GM19351 (cell line): ENCODE measurements at regions not wholly inside any gene's neighbourhood (a gene's known extent, or its start where the extent isn't known, plus 50 kb on each side); places are given as distances from the start of the nearest gene placed in this dataset.

Experiments
- ATAC-seq: cut with Tn5 transposase; IDR thresholded peaks from one replicate; pipeline ENCODE4 v1.9.1; 2021; ENCODE audit warnings: mild to moderate bottlenecking, moderate library complexity; ENCODE audit not compliant: unreplicated experiment

GRCh38 chr13:40026741-40027140, 371.3 kb downstream of the COG6 start:
- peak; percentile 32 for ATAC-seq

GRCh38 chr13:40028446-40028845, 373.0 kb downstream of the COG6 start:
- no peak for ATAC-seq

- ATAC-seq, result no peak
These were observed 375.6 kb downstream of the COG6 start for GRCh38 chr13:40031031-40031430.

DNA sequence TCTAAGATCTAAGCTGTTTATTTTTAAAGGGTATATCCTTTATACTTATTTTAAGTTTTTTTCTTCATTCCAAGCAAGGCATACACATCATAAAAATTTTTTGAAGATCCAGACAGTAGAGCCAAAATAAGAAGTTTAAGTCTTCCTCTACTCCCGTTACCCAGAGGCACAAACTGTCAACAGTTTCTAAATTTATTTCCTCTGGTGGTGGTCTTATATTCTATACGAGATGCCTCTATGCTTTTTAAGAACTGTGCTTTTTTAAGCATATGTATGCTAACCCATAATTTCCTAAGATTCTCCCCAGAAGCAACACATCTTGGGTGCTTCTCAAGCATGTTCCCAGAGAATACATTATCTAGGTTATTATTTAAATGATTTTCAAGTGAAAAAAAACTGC, 383.6 kb downstream of the COG6 start:
- no peak for ATAC-seq

- ATAC-seq, result no peak
These were observed 387.5 kb downstream of the COG6 start for GRCh38 chr13:40042991-40043390.

- ATAC-seq, result no peak
These were observed 388.3 kb downstream of the COG6 start for GRCh38 chr13:40043764-40044163.

GRCh38 chr13:40047322-40047771, 391.9 kb downstream of the COG6 start:
- peak; percentile 96 for ATAC-seq

GRCh38 chr13:40048551-40048950, 393.1 kb downstream of the COG6 start:
- no peak for ATAC-seq

GRCh38 chr13:40052954-40053353, 397.5 kb downstream of the COG6 start:
- no peak for ATAC-seq

GRCh38 chr13:40053401-40053800, 397.9 kb downstream of the COG6 start:
- no peak for ATAC-seq

GRCh38 chr13:40054422-40054821, 399.0 kb downstream of the COG6 start:
- ATAC-seq, result peak; percentile 53

GRCh38 chr13:40056898-40057619, 401.6 kb downstream of the COG6 start:
- no peak for ATAC-seq

DNA sequence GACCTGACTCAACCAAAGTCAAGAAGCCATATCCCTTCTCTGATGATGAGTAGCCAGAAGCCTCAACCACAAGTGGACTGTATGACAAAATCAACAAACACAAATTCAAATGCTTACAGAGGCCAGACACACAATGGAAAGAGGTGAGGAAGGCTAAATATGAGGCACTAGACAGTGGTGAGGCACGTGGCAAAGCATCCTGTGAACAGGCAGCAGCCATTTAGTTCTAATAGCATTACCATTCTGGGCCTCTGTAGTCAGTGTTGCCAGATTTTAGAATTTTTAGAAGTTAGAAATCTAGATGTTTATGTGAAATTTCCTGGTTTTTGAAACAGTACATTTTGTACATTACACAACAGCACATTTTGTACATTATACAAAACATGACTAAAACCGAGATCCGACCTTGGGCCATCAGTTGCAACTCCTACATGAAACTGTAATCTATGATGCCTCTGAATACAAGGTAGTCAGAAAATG, 403.3 kb downstream of the COG6 start:
- ATAC-seq, result no peak

- peak; percentile 31 for ATAC-seq
These were observed 404.2 kb downstream of the COG6 start for GRCh38 chr13:40059540-40060232.

- ATAC-seq, result peak; percentile 81
These were observed 405.0 kb downstream of the COG6 start for GRCh38 chr13:40060296-40061007.

- no peak for ATAC-seq
These were observed 406.3 kb downstream of the COG6 start for GRCh38 chr13:40061466-40062450.

DNA sequence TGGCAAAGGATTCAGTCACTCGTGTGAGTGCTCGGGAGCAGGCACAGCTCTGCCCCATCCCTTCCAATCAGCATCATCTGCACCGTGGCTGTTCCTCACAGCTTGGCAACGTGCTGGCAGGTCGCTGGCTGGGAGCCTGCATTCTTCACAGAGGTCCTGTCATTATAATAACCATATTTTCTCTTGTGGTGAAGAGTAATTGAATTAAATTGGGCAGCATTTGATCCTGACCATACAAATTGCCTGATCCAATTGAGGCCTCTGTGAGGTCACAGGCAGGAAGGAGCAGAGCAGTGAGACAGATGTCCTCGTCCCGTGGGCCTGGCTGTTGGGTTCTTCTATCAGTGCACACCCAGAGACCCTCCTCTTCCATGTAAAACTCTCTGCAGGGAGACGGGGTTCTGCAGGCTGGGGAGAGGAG, 407.8 kb downstream of the COG6 start:
- no peak for ATAC-seq

DNA sequence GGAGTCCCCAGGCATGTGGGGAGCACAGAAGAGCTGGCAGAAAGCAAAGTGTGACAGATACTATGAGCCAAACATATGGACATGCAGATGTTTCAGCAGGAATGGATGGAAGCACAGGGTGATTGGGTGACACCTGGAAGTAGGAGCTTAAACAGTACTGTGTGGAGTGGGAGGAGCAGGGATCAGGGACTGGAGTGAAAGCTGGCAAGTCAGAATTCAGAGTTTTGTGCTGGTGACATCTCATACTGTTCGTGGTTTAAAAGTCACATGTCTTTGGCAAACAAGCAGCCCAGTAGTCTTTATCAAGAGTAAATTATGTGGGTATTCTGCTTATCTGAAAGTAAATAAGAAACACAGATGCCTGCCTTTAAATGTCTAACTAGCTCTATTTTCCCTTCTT, 408.2 kb downstream of the COG6 start:
- no peak for ATAC-seq

DNA sequence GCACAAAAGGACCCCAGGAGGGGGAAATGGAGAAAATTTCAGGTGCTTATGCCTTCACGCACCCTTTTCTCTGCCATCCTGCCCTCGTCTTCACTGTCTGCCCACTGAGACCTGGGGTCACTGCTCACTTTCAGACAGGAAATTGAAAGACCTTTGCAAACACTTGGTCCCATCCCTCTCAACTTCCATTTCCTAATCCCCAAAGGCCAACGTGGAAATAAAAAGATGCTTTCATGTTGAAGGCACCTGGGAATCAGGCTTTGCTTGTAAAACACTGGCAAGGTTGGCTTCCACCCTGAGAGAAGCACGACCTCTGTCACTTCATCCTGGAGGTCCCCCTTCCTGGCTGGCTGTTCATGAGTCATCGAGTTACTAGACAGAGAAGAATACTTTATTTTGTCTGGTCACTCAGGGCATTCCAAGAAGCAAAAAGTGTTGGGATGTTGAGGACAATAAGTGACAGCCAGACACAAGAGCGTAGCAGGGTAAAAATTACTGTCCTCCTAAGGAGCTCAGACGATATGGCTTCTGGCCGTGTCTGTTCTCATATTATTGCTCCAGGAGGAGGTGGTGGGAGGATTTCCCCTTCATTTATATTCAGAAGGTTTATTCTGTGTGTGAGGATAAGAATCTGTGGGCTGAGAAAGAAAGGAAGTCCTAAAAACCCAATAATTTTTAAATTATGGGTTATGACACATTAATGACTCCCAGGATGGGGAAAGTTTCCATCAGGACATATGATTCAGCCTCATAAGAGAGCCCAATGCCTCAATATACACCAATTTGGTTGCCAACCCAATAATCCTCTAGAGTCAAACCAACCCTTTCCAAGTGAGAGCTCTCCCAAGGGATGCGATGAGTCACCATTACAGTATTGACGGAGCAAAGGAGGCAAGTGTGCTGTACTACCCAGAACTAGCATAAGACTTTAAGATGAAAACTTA, 409.0 kb downstream of the COG6 start:
- ATAC-seq, result no peak
